H1 (cell line): ENCODE measurements at regions not wholly inside any gene's neighbourhood (a gene's known extent, or its start where the extent isn't known, plus 50 kb on each side); places are given as distances from the start of the nearest gene placed in this dataset.

ENCODE experiments used
- E2F6 ChIP-seq: IDR thresholded peaks from 2 replicates; pipeline ENCODE4 v1.6.1; 2012; ENCODE audit warnings: inconsistent platforms
- HDAC6 ChIP-seq: IDR thresholded peaks from one replicate; pipeline ENCODE4 v1.7.1; 2012; ENCODE audit warnings: low read depth, mild to moderate bottlenecking, inconsistent platforms, low read length, moderate library complexity
- KDM5A ChIP-seq: fragments of 200-600 bp; IDR thresholded peaks from 2 replicates; pipeline ENCODE4 v1.7.1; 2012; ENCODE audit warnings: mild to moderate bottlenecking, low read length, inconsistent platforms, mixed read lengths
- RBBP5 ChIP-seq: IDR thresholded peaks from 2 replicates; pipeline ENCODE4 v1.7.1; 2012; ENCODE audit warnings: low read depth, mild to moderate bottlenecking, inconsistent platforms, low read length, moderate library complexity, borderline replicate concordance
- SIX5 ChIP-seq: IDR thresholded peaks from 2 replicates; pipeline ENCODE4 v1.6.1; 2011; ENCODE audit warnings: mild to moderate bottlenecking, low read depth, low read length
- SP1 ChIP-seq: IDR thresholded peaks from 2 replicates; pipeline ENCODE4 v1.6.1; 2011; ENCODE audit warnings: low read depth, low read length
- SUZ12 ChIP-seq: fragments of 200-600 bp; sonication (generic); IDR thresholded peaks from 2 replicates; pipeline ENCODE4 v1.6.1; 2012; ENCODE audit warnings: mild to moderate bottlenecking, inconsistent platforms, low read length, moderate library complexity, mixed read lengths

GRCh38 chr16:52367821-52368220 lies 179.1 kb downstream of the TOX3 start (continued):
- TF ChIP-seq RBBP5, result no peak
- TF ChIP-seq E2F6, result no peak
- TF ChIP-seq SIX5, result no peak
- no peak for TF ChIP-seq KDM5A
- TF ChIP-seq SUZ12, result no peak
- no peak for TF ChIP-seq HDAC6
- TF ChIP-seq SP1, result no peak
